ENCODE measurements at regions not wholly inside any gene's neighbourhood (a gene's known extent, or its start where the extent isn't known, plus 50 kb on each side); places are given as distances from the start of the nearest gene placed in this dataset.

GRCh38 chr5:116880601-116881000 is 306.0 kb upstream of the SEMA6A start:
- no peak overlapping the region for H3K27ac ChIP-seq (ENCODE audit: low read depth)
- H3K4me1 ChIP-seq (ENCODE audit: insufficient read depth): no peaks in the 10 kb centered on the region
- H3K36me3 Mint-ChIP-seq (ENCODE audit: low read depth): no peaks in the 10 kb centered on the region; the same call in 2 of the 3 replicates
- no peaks in the 10 kb centered on the region for H3F3A ChIP-seq (replicated peaks; ENCODE audit: low read depth)
- H3K27ac Mint-ChIP-seq: no peak overlapping the region
- TF ChIP-seq ETS1 (IDR thresholded peaks at IDR 0.05): no peak
- no peak for TF ChIP-seq CREB1 (CRISPR knock-in tag; IDR thresholded peaks at IDR 0.05; ENCODE audit: low read depth)
- no peak for TF ChIP-seq STAT1 (IDR thresholded peaks at IDR 0.05; ENCODE audit: unreplicated experiment)
- TF ChIP-seq EZH2 (IDR thresholded peaks at IDR 0.05; ENCODE audit: low read depth, unreplicated experiment): no peak
- no peak for TF ChIP-seq ZNF331 (CRISPR knock-in tag; IDR thresholded peaks at IDR 0.05; ENCODE audit: low read depth)
- H3K4me2 ChIP-seq: no peak overlapping the region
- no peaks in the 10 kb centered on the region for H3K79me2 ChIP-seq (replicated peaks; ENCODE audit: insufficient read depth)
- H3K36me3 ChIP-seq (ENCODE audit: insufficient read depth): no peaks in the 10 kb centered on the region
- ATAC-seq (no peak), DNase-seq (ENCODE audit: low spot score) (no peak)
- no peaks in the 10 kb centered on the region for H3K27me3 Mint-ChIP-seq (ENCODE audit: insufficient read depth, low read depth, poor library complexity)
- no peaks in the 10 kb centered on the region for H3K9me3 Mint-ChIP-seq
- no peaks in the 10 kb centered on the region for H4K20me1 ChIP-seq (replicated peaks; ENCODE audit: insufficient read depth)
- H3K9me2 ChIP-seq (ENCODE audit: insufficient read depth): peaks cover 3% of the 10 kb centered on the region
- H3K4me3 Mint-ChIP-seq: no peak overlapping the region
- no peaks in the 10 kb centered on the region for H3K27me3 ChIP-seq (ENCODE audit: insufficient read depth)
- peaks cover 3% of the 10 kb centered on the region; the same call in 2 of the 3 replicates for H3K4me1 Mint-ChIP-seq
- H2AFZ ChIP-seq: no peak overlapping the region
- H3K4me3 ChIP-seq: no peak overlapping the region

- no peaks in the 10 kb centered on the region for H3K27me3 ChIP-seq (ENCODE audit: insufficient read depth)
- H3K4me1 ChIP-seq (ENCODE audit: insufficient read depth): no peaks in the 10 kb centered on the region
- no peak overlapping the region for H3K4me3 ChIP-seq
- H3K79me2 ChIP-seq (replicated peaks; ENCODE audit: insufficient read depth): no peaks in the 10 kb centered on the region
- H4K20me1 ChIP-seq (replicated peaks; ENCODE audit: insufficient read depth): no peaks in the 10 kb centered on the region
- no peak for ATAC-seq
- Mint-ChIP-seq H3K27ac (no peak overlapping the region), H3K4me1 (peaks cover 3% of the 10 kb centered on the region; the same call in 2 of the 3 replicates), H3K4me3 (no peak overlapping the region), H3K27me3 (ENCODE audit: insufficient read depth, low read depth, poor library complexity) (no peaks in the 10 kb centered on the region), H3K9me3 (no peaks in the 10 kb centered on the region), H3K36me3 (ENCODE audit: low read depth) (no peaks in the 10 kb centered on the region; the same call in 2 of the 3 replicates)
- no peak for DNase-seq (ENCODE audit: low spot score)
- no peaks in the 10 kb centered on the region for H3K36me3 ChIP-seq (ENCODE audit: insufficient read depth)
- H2AFZ ChIP-seq: no peak overlapping the region
- H3F3A ChIP-seq (replicated peaks; ENCODE audit: low read depth): no peaks in the 10 kb centered on the region
- no peak overlapping the region for H3K4me2 ChIP-seq
- H3K27ac ChIP-seq (ENCODE audit: low read depth): no peak overlapping the region
- peaks cover 3% of the 10 kb centered on the region for H3K9me2 ChIP-seq (ENCODE audit: insufficient read depth)
- TF ChIP-seq EZH2phosphoT487 (IDR thresholded peaks at IDR 0.05; ENCODE audit: unreplicated experiment) (no peak), EZH2 (IDR thresholded peaks at IDR 0.05; ENCODE audit: low read depth, unreplicated experiment) (no peak), ETS1 (IDR thresholded peaks at IDR 0.05) (no peak), CTCF (conservative IDR thresholded peaks at IDR 0.05; ENCODE audit: low read depth in 2 of 2) (no peak), POLR2AphosphoS5 (IDR thresholded peaks at IDR 0.05; ENCODE audit: low read depth) (no peak), REST (IDR thresholded peaks at IDR 0.05; ENCODE audit: unreplicated experiment) (no peak), ZNF114 (CRISPR knock-in tag; IDR thresholded peaks at IDR 0.05) (no peak), CREB1 (CRISPR knock-in tag; IDR thresholded peaks at IDR 0.05; ENCODE audit: low read depth) (no peak), NANOG (IDR thresholded peaks at IDR 0.05; ENCODE audit: borderline replicate concordance) (no peak), JUNB (IDR thresholded peaks at IDR 0.05; ENCODE audit: unreplicated experiment) (no peak), ZNF331 (CRISPR knock-in tag; IDR thresholded peaks at IDR 0.05; ENCODE audit: low read depth) (no peak), STAT1 (IDR thresholded peaks at IDR 0.05; ENCODE audit: unreplicated experiment) (no peak)
These were observed 305.5 kb upstream of the SEMA6A start for GRCh38 chr5:116880150-116880549.

Data from GM23338 (cell line).